D721Med (cell line): ENCODE measurements at regions not wholly inside any gene's neighbourhood (a gene's known extent, or its start where the extent isn't known, plus 50 kb on each side); places are given as distances from the start of the nearest gene placed in this dataset.

Experiments used
- DNase-seq: peaks from one replicate; pipeline ENCODE4 v3.0.0; 2011; ENCODE audit warnings: low spot score; ENCODE audit not compliant: insufficient read length
- FAIRE-seq: peaks from 2 replicates; lab custom pipeline; 2011; peaks lifted over from hg19 to GRCh38; lab: Jason Lieb, UNC
- TF ChIP-seq, protein P1 (sequence below): IDR thresholded peaks from 2 replicates; pipeline ENCODE4 v1.5.1; 2012; ENCODE audit warnings: mild to moderate bottlenecking, control low read depth; ENCODE audit not compliant: insufficient read depth; ENCODE audit errors: missing control alignments

DNA sequence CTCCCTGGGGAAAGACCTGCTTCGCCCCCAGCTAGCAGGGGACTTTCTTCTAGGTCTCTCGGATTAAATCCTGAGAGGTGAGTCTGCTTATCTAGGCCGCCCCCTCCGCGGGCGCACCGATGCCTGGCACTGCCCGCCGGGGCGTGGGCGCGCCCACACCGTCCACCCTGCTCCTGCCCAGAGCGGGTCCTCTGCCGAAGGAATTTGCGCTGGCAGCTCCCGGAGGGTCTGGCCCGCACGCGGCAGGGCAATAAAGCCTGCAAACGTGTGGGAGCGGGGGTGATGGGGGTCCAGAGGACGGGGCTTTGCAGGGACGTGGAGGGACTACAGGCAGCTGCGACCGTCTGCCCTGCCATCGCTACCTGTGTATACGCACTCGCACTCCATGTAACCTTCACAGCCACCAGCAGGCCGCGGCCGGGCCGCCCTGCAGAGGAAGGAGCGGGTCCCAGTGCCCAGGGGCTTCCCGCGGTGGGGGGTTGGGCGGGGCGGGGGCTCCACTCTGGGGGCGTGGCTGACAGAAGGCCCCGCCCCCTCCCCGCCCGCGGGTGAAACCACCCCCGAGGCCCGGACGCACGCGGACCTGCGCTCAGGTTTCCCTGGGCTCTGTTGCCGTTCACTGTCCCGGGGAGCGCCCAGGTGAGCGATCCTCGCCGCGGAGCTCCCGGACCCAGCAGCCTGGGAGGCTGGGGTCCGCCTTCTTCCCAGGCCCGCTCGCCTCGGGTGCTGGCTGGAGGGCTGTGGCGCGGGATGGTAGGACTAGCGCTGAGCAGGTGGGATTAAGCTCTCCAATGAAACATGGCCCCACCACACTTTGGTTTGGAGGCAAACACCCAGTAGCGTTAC, 174.5 kb upstream of the HS6ST1 start:
- TF ChIP-seq, protein P1, sequence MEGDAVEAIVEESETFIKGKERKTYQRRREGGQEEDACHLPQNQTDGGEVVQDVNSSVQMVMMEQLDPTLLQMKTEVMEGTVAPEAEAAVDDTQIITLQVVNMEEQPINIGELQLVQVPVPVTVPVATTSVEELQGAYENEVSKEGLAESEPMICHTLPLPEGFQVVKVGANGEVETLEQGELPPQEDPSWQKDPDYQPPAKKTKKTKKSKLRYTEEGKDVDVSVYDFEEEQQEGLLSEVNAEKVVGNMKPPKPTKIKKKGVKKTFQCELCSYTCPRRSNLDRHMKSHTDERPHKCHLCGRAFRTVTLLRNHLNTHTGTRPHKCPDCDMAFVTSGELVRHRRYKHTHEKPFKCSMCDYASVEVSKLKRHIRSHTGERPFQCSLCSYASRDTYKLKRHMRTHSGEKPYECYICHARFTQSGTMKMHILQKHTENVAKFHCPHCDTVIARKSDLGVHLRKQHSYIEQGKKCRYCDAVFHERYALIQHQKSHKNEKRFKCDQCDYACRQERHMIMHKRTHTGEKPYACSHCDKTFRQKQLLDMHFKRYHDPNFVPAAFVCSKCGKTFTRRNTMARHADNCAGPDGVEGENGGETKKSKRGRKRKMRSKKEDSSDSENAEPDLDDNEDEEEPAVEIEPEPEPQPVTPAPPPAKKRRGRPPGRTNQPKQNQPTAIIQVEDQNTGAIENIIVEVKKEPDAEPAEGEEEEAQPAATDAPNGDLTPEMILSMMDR, result no peak
- FAIRE-seq (no peak), DNase-seq (no peak)

DNA sequence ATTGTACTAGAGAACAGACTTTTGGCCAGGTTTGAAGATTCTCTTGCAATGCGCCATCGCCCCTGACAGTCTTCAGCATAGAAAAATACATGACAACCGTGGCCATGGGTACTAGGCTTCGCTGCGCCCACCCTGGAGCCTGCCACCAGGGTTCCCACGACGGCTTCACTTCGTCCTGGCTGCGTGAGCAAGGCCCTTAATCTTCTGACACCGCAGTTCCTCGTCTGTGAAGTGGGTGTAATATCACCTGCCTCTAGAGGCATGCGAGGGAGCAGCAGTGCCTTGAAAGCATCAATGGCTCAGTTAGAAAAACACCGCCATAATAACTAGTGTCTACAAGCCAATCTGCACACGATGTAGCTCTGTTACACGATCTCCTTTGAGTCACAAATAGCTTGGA, 175.2 kb upstream of the HS6ST1 start:
- FAIRE-seq (no peak), DNase-seq (no peak)
- TF ChIP-seq, protein P1, result no peak

DNA sequence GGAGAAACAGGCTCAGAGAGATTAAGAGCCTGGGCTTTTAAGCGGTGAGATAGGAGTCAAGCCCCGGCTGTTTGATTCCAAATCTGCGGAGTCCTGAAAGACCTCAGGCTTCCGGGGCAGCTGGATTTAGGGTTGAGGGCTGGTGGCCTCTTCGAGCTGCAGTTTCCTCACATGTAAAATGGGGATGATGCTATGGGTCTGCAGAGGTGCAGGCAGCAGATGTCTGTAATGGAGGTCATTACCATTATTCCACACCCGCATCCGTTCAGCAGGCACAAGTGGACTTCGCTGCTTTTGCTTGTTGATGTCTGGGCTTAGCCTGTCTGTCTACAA, 175.6 kb upstream of the HS6ST1 start:
- FAIRE-seq (no peak), DNase-seq (no peak)
- TF ChIP-seq, protein P1, result no peak

DNA sequence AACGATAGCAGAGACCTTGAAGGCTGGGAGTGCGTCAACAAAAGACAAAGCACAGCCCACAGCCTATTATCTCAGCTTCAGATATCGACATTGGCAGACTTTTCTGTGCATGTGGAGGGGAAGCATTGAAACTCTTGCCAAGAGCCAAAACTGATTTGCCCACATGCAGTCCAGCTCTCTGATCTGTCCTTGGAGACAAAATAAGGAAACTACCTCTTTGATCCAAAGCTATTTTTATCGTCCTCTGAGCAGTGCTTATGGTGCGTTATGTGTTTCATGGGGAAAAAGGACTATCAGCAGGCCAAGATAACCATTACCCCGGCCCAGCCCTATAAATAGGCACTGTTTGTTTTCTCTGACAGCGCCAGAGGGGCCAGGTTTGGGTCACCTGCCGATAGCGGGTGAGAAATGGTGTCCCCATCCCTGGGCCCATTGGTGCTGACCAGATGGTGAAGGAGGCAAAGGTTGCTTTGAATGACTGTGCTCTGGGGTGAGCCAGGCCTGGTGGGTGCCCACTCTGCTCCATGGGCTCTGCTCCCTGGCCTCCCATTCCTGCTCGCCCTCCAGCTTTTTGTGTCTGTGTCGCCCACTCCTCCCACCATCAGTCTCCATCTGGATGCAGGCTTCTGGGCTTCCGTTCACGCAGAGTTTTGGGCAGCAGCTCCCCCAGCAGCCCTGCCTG, 176.1 kb upstream of the HS6ST1 start:
- FAIRE-seq (no peak), DNase-seq (no peak)
- TF ChIP-seq, protein P1, result no peak

DNA sequence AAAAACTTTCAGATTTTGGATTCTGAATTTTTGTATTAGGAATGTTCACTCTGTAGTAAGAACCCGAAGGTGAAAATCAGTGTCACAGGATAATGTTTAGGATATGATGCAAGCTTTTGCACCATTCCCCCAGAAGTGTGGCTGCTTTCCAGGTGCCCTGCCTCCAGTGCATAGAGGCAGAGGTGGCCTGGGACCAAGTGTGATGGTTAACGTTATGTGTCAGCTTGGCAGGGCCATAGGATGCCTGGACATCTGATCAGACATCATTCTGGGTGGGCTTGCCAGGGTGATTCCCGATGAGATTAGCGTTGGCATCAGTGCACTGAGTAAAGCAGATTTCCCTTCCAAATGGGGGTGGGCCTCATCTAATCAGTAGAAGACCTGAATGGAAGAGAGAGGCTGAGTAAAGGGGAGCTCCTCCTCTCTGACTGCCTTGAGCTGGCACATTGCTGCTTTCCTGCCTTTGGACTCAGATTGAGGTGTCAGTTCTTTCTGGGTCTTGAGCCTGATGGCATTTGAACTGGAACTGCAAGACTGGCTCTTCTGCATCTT, 177.4 kb upstream of the HS6ST1 start:
- FAIRE-seq (no peak), DNase-seq (no peak)
- TF ChIP-seq, protein P1, result no peak

DNA sequence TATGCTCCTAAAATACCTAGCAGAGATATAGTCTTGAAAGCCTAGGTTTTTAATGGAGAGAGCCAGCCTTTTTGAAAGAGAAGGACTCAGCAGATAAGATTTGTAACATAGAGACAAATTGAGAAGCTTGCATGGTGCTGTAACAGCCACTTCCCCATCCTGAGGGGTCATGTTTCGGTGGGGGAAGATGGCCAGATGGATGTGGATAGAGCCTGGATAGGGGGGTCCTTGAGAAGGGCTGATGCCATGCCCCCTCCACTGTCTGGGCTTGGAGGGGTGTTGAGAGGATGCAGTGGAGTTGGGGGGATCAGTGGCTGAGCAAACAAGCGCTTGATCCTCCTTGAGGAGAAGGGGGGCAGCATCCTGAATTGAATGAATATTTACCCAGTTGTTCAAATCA, 178.0 kb upstream of the HS6ST1 start:
- TF ChIP-seq, protein P1, result no peak
- no peak for FAIRE-seq
- DNase-seq, result no peak
